H1 (cell line): ENCODE measurements at regions not wholly inside any gene's neighbourhood (a gene's known extent, or its start where the extent isn't known, plus 50 kb on each side); places are given as distances from the start of the nearest gene placed in this dataset.
A peak's percentile ranks its signal among the peaks of the same experiment; 100 is the strongest.

Source experiments
- ATF2 ChIP-seq: IDR thresholded peaks from 2 replicates; pipeline ENCODE4 v1.6.1; 2012; ENCODE audit warnings: low read length, inconsistent platforms
- CHD7 ChIP-seq: fragments of 300-600 bp; sonication (generic); IDR thresholded peaks from 2 replicates; pipeline ENCODE4 v1.7.1; 2012; ENCODE audit warnings: low read length, moderate library complexity, mild to moderate bottlenecking, inconsistent platforms; ENCODE audit not compliant: insufficient replicate concordance
- CREB1 ChIP-seq: IDR thresholded peaks from 2 replicates; pipeline ENCODE4 v1.6.1; 2012; ENCODE audit warnings: inconsistent platforms
- SIRT6 ChIP-seq: IDR thresholded peaks from one replicate; pipeline ENCODE4 v1.7.1; 2012; ENCODE audit warnings: low read length, inconsistent platforms
- SIX5 ChIP-seq: IDR thresholded peaks from 2 replicates; pipeline ENCODE4 v1.6.1; 2011; ENCODE audit warnings: mild to moderate bottlenecking, low read depth, low read length
- USF2 ChIP-seq: IDR thresholded peaks from 2 replicates; pipeline ENCODE4 v1.6.1; 2011; ENCODE audit warnings: low read length, improper control_type of control experiment

- TF ChIP-seq CHD7 (peak; percentile 31), ATF2 (no peak; the same call in 1 of the 2 replicates), CREB1 (no peak), USF2 (no peak), SIX5 (no peak), SIRT6 (no peak)
Observed at GRCh38 chr12:58139894-58140293, 198.5 kb downstream of the ATP23 start (continued).
